Islet of Langerhans (tissue), 1 donor: ENCODE measurements at regions not wholly inside any gene's neighbourhood (a gene's known extent, or its start where the extent isn't known, plus 50 kb on each side); places are given as distances from the start of the nearest gene placed in this dataset.
A peak's percentile ranks its signal among the peaks of the same experiment; 100 is the strongest.
"Not testable (repeated sequence)": the region's sequence is repeated elsewhere in the genome, so short reads cannot be mapped to it uniquely, and the experiment has no call there.

Source experiments
- FAIRE-seq: peaks from one replicate; lab custom pipeline; 2011; peaks lifted over from hg19 to GRCh38; lab: Jason Lieb, UNC

DNA sequence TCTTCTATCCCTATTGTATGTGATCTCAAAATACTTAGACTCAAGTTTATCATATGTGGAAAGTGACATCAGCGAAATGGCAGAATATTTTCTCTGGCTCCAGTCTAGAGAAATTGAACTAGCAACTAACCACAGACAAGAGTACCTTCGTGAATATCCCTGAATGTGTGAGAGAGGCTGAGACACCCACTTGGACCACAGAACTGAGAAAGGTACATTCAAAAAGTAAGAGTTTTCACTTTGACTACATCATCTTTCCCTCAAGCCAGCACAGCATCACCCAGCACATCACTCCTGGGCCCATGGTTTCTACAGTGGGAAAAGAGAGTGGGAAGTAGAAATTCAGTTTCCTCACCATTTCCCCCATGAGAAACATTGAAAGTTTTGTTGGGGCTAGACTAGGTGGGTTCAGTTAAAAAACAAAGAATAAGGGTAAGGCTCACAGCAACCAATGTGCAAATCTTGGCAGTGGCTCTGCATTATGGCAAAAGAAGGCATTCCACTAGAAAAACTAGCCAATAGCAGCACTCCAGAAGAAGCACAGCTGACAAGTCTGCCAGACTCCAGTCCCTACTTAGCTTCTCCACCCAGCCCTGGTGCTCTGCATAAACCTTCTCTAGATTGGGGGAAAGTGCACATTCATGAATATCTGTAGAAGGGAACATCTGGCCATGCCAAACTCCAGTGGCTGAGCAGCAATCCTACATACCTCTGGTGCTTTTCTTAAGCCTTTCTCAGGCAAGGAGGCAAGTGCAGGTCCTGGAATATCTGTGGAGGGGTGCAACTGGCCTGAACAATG is 225.6 kb upstream of the VLDLR start:
- no peak for FAIRE-seq

DNA sequence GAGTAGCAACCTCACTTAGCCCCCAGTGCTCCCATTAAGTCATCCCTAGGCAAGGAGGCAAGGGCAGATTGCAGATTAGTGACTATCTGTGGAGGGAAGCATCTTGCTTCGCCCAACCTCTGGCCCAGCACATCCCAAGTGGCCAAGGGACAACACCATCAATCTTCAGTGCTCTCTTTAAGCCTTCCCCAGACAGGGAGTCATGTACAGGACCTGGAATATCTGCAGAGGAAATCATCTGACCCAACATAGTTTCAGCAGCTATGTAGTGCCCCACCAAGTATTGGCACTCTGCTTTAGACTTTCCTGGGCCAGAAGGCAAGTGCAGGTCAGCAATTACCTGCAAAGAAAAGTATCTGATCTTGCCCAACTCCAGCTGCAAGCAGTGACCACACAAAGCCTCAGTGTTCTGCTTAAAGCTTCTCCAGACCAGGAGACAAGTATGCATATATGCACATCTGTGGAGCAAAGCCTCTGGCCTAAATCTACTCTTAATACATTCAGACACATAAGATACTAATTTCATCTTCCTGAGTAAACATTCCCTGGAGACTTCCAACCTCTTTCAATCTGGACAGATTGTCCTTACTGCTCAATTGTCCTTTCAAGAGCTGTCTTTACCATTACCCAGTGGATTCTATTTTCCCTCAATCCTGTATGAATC is 224.8 kb upstream of the VLDLR start:
- no peak for FAIRE-seq

DNA sequence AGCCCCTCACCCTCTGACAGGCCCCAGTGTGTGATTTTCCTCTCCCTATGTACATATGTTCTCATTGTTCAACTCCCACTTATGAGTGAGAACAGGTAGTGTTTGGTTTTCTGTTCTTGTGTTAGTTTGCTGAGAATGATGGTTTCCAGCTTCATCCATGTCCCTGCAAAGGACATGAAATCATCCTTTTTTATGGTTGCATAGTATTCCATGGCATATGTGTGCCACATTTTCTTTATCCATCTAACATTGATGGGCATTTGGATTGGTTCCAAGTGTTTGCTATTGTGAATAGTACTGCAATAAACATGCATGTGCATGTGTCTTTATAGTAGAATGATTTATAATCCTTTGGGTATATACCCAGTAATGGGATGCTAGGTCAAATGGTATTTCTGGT is 223.7 kb upstream of the VLDLR start:
- not testable (repeated sequence) for FAIRE-seq

DNA sequence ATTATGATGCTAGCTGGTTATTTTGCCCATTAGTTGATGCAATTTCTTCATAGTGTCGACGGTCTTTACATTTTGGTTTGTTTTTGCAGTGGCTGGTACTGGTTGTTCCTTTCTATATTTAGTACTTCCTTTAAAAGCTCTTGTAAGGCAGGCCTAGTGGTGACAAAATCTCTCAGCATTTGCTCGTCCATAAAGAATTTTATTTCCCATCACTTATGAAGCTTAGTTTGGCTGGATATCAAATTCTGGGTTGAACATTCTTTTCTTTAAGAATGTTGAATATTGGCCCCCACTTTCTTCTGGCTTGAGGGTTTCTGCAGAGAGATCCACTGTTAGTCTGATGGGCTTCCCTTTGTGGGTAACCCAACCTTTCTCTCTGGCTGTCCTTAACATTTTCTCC is 219.8 kb upstream of the VLDLR start:
- FAIRE-seq: not testable (repeated sequence)

DNA sequence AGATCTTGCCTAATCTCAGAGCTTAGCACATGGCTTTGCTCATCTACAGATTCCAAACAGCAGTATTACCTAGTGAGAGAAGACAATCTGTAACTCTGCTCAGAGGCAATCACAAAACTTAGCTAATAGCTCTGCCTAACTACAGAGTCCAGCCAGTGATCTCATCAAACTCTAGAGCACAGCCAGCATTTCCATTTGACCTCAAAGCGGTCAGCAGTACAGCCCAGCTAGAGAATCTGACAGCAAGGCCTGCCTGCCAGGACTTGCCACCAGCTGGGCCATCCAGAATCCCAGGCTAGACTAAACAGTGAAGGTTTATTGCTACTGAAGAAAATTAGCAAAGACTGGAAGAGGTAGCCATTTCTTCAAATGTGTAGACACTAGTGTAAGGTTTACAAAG is 217.9 kb upstream of the VLDLR start:
- FAIRE-seq: no peak

DNA sequence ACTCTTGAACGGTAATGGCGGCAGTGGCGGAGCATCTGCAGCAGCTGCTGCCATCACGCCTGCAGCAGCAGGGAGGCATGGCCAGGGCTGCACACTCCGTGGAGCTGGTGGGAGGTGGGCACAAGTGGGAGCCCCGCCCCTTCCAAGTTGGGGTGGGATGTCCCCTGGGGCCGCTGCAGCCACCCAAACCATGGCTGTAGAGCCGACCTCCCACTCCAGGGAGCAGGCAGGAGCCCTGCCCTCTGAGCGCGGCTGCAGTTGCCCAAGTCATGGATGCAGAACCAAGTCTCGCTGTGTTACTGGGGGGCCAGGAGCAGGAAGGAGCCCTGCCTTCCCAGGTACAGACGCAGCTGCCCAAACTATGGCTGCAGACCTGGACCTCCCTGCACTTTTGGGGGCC is 215.3 kb upstream of the VLDLR start:
- no peak for FAIRE-seq

DNA sequence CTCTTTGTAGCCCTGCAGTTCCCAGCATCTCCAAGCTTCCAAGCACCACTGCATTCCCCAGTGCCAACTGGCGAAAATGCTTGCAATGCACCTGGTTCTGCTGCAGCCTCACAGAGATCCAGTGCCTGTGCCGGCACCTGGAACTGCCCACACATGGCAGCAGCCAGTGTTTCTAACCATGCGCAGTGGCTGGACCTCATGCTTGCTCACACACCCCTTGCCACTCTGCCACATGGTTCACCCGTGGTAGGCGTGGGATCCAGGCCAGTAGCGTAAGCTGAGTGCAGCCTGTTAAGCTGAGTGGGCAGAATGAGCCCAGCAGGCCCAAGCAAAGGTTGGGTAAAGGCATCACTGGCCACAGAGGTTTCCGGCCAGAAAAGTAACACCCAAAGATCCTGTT is 214.1 kb upstream of the VLDLR start:
- no peak for FAIRE-seq

DNA sequence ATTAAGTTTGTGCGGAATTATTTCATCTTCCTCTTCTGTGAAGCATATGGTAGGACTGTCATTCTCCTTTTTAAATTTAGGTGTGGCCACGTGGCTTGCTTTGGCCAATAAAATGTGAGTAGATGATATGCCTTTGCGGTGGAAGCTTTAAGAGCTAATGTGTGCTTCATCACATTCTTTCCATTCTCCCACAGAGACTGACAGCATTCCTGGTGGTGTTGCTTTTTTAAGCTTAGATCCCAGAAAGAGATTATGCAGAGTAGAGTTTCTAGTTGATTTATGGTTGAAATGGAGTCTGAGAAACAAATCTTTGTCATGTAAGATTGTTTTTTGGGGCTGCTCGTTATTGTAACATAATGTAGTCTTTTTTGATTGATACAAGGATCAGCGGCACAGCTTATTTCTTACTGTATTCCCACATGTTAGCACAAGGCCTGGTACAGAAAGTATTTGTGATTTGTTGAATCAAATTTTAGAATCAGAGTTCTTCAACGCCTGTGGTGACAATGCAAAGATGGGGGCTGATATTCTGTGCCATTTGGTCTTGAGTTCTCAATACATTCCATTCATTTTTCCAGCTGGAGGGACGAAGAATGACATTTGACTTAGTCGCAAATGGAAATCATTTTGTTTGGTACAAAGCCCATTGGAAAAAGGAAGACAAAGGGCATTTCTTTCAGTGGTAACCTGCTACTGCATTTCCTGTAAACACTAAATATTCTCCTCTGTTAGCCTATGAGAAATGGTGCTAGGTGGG is 209.9 kb upstream of the VLDLR start:
- no peak for FAIRE-seq

DNA sequence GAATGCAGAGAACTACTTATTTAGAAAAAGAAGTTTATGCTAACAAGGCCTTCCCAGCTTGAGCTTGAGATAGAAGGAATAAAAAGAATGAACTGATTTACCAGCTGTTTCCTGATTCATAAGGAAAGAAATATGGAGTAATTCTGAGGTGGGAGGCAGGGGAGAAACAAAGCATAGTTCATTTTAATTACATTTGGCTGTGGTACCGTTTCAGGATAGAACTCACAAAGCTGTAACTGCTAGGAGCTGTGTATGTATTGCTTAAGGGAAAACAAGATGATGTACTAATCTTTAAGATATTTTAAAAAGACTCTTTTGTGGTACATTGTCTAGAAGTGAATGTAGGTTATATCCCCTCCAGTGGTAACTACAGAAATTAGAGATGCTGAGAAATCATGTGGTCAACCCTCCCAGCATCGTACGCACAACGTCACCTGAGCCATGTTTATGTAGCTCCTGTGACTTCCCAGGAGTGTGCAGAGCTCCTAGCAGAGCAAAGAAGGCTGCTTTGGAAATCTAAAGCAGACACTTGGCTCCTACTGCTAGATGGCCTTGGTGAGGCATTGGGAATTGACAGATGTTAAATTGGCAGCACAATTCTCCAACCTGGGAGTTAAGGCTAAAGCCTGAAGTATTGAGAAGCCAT is 208.3 kb upstream of the VLDLR start:
- FAIRE-seq: no peak

DNA sequence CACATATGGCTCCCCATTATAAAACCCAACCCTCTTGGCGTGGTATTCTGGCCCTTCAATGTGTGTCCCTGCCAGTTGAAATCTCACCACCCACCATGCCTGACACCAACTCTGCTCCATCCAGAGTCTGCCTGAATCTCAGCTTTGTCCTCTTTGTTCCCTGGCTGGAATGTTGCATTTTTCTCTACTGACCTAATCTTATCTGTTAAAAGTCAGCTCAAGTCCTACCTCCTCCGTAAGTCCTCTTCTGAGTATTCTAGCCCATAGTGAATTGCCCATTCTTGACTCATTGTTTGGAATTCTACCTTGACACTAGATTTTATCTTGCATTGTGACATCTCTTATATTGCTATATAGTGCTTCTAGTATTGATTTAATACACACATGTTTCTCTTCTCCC is 207.1 kb upstream of the VLDLR start:
- no peak for FAIRE-seq

DNA sequence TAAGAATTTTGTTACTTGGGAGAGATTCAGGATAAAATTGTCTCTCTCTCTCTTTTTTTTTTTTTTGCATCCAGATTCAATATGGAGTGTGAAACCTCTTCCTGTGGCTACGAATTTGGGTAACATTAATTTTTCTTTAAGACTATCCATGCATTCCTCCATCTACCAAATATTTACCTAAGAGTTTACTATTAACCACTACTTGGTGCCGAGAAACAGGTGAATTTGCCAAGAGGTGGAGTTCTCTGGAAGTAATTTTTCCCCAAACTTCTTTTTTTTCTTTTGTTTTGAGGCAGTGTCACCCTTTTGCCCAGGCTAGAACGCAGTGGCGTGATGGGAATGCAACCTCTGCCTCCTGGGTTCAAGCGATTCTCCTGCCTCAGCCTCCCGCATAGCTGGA is 206.3 kb upstream of the VLDLR start:
- FAIRE-seq: no peak

DNA sequence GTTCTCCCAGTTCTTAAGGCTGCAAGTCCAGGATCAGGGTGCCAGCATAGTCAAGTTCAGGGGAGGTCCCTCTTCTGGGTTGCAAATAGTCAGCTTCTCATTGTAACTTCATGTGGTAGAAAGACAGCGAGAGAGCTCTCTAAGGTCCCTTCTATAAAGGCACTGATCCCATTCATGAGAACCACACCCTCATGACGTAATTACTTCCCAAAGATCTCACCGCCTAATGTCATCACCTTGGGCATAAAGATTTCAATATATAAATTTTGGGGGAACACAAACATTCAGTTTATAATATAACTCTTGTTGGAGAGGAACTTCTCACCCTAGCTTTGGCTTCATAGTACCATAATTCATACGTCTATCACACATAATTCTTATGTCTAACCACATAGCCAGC is 203.9 kb upstream of the VLDLR start:
- no peak for FAIRE-seq

DNA sequence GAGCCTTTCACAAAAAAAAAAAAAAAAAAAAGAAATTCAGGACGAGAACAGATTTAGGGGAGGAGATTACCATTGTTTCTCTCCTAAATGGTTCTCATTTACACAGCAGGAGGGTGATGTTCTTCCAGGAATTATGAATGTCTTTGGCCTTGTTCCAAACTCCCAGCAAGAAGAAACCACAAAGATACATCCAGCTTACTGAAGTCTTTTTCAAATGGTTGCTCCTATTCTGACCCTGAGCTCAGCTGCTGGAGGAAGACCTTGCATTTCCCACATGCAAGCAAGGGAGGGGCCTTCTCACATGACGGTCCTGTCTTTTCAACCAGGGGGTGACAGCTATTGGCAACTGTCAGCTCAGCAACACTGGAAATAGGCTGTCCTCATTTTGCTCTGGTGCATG is 203.0 kb upstream of the VLDLR start:
- FAIRE-seq: peak; percentile 82

DNA sequence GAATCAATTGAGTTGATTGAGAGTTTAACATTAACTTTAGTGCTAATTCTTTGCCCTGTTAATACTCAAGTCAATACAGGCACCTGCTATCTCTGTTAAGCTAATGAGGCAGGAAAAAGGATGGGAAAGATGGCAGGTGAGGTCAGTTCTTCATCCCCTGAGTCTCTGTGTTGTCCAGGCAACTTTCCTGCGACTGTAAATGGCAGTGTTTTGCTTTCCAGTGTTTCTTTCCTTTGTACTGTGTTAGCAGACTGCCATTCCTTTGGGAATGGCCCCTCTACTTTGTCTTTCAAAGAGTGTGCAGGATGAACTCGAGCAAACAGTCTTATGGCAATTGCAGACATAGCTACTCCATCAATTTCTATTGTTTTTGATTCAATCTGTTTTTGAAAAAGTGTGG is 202.2 kb upstream of the VLDLR start:
- FAIRE-seq: peak; percentile 41

DNA sequence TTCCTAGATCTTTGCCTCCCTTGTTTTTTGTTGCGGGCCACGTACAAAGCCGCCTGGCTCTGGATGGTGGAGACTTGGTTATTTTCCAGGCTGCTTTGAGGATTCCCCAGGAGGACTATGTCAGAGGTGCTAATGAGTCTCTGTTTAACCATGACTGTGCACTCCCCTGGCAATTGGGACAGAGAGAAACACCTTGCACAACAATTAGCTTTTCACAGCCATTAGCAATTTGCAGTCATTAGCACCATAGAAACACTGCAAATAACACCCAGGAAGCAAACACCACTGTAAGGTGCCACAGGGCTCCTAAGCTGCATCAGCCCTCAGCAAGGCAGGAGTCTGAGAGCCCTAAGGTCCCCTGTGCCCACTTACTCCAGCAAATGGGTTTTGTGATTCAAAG is 201.0 kb upstream of the VLDLR start:
- FAIRE-seq: peak; percentile 85

DNA sequence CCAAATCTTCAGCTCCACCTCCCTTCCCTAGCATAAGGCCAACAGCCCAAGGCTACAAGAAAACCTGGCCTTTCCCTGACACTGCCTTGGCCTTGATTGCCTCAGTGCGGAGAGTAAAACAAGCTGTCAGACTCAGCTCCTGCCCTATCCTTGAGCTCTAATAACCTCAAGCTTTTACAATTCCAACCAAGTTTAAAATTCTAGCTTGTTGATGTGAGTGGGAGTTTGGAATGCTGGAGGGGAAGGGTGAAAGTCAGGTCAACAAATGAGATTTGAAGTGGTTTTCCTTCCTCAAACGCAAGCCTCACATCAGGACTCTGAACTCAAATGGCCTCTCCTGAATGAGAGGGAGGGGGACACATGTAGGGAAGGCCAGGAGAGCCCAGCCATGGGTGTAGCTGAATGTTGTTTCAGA is 197.0 kb upstream of the VLDLR start:
- FAIRE-seq: no peak

DNA sequence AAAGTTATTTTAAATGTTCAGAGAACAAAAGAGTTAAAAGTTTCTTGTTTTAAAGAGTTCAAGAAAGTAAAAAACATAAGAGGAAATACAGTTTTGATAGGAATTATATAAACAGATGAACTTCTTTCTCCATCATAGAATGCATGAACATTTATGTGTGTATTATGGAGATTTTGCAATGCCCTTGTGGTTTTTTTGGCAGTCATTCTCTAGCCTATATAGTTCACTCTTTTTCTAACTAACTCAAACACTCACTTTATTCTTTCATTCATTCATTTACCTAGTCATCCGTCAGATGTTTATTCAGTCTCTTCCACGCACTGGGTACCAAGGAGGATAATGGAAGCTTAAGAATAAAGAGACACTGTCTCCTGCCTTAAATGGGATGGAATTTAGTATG is 195.9 kb upstream of the VLDLR start:
- FAIRE-seq: no peak

DNA sequence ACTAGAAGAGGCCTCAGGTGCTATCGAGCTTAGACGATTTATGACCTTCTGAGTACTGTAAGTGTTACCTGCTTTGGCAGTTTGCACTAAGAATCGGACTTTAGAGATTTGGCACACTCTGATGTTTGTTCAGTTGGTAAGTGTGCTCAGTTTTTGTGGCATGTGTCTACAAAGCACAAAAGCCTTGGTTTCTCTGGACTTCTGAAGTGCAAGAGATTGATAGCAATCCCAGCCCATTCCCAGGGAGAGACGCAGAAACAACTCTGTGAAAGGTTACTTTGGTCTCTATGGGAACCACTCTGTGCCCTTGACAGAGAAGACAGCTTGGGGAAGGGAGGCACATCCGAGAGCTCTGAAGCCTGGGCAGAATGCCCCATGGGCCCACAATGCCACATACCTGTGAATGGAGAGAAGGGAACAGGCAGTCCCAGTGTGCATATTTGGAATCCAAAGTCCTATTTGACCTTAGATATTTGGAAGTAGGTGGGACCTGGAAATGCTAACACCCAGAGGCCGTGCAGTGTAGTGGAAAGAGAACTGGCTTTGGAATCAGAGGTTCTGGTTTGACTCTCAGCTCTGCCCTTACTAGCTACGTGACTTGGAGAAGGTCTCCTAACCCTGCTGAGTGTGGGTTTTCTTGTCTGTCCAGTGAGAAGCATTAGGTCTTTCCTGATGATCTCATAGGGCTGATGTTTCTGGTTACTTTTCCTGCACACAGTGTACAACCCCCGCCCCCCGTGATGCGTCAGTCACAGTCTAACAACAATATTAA is 194.3 kb upstream of the VLDLR start:
- FAIRE-seq: peak; percentile 55

DNA sequence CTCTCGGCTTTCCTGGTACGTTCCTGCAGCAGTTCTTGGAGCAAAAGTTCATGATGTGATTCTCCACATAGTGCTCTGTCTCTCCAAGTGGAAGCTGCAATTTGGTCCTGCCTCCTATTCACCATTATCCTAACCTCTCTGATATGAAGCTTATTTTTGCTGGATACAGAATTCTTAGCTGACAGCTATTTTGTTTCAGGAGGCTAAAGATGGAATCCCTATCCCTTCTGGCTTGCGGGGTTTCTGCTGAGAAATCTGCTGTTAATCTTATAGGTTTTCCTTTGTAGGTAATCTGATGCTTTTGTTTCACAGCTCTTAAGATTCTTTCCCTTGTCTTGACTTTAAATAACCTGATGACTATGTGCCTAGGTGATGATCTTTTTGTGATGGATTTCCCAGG is 181.6 kb upstream of the VLDLR start:
- FAIRE-seq: no peak

DNA sequence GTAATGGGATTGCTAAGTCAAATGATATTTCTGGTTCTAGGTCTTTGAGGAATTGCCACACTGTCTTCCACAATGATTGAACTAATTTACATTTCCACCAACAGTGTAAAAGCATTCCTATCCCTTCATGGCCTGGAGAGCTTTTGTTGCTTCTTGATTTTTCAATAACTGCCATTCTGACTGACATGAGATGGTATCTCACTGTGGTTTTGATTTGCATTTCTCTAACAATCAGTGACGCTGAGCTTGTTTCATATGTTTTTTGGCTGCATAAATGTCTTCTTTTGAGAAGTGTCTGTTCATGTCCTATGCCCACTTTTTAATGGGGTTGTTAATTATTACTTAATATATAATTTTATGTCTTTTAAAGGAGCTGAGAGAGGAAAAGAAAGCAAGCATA is 177.7 kb upstream of the VLDLR start:
- not testable (repeated sequence) for FAIRE-seq

DNA sequence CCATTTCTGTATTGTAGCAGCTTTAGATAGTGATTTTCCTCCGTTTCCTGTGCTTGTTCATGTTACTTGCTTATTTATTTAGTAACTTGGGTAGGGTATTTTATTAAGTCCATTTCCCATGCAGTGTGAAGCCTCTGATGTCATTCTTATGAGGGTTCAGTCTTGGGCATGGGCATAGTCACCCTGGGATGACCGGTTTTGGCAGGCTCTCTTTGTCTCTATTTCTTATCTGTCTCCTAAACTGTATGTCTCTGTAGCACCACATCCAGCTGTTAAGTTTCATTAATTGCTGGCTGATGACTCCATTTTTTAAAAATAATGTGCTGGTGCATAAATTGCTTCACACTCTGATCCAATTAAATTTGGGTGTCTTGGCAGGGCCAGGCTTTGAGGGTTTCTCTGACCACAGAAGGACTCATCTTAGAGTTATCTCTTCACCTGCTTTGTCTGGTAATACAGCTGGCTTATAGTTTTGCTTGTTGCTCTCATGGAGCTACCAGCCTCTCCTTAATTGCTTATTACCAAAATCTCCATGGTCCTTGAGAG is 173.3 kb upstream of the VLDLR start:
- FAIRE-seq: no peak

DNA sequence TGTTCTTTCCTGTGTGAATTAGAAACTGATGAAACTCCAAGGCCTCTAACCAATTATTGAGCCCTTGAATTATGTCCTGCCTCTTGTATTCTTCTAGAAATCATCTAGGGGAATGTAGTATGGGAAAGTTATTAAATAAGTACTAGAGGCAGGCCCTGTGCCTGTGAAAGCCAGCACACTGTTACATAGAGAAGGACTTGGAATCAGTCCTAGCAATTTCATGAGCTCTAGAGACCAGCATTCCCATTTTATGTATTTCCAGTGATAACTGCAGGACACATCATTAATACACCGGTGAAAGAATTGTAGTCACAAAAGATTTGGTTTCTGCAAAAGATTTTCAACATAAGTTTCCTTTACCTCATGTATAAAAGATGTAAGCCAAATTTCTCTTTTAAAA is 168.5 kb upstream of the VLDLR start:
- FAIRE-seq: no peak
